Calu3 (cell line): ENCODE measurements at regions not wholly inside any gene's neighbourhood (a gene's known extent, or its start where the extent isn't known, plus 50 kb on each side); places are given as distances from the start of the nearest gene placed in this dataset.

Experiments
- BruUV-seq: library from RNA; stranded (reverse); fragments of 400-500 nt; replicated peaks from 2 replicates; lab custom pipeline; 2021; lab: Mats Ljungman, UMichigan
- CTCF ChIA-PET: fragments of 300-600 bp; sonication (Branson Sonifier 250); formaldehyde crosslinking; loops from one replicate; lab custom pipeline; 2022; ENCODE audit warnings: antibody characterized with exemption; lab: Charles Lee
- DNase-seq: peaks from one replicate; pipeline ENCODE4 v3.0.0; 2022
- H3K27ac Mint-ChIP-seq: one replicate; pipeline ENCODE4 v1.8.0; 2022; ENCODE audit warnings: mixed read lengths; ENCODE audit not compliant: unreplicated experiment
- H3K27me3 Mint-ChIP-seq: one replicate; pipeline ENCODE4 v1.8.0; 2022; ENCODE audit warnings: mixed read lengths; ENCODE audit not compliant: unreplicated experiment
- H3K36me3 Mint-ChIP-seq: one replicate; pipeline ENCODE4 v1.8.0; 2022; ENCODE audit warnings: mild to moderate bottlenecking, moderate library complexity, mixed read lengths; ENCODE audit not compliant: insufficient read depth, unreplicated experiment
- H3K4me1 Mint-ChIP-seq: one replicate; pipeline ENCODE4 v1.8.0; 2022; ENCODE audit warnings: mild to moderate bottlenecking, low read depth, mixed read lengths; ENCODE audit not compliant: unreplicated experiment
- H3K4me3 Mint-ChIP-seq: one replicate; pipeline ENCODE4 v1.8.0; 2022; ENCODE audit warnings: mild to moderate bottlenecking, low read depth, moderate library complexity, mixed read lengths; ENCODE audit not compliant: unreplicated experiment
- H3K9me3 Mint-ChIP-seq: one replicate; pipeline ENCODE4 v1.8.0; 2022; ENCODE audit warnings: low read depth, mixed read lengths; ENCODE audit not compliant: unreplicated experiment
- intact Hi-C: fragments of 100-400 bp; cut with micrococcal nuclease; formaldehyde crosslinking; loops from one replicate; pipeline ENCODE4 v1.10.0; 2022; ENCODE audit not compliant: unreplicated experiment
- TF ChIP-seq, protein P1 (sequence below): fragments of 200-600 bp; IDR thresholded peaks from one replicate; pipeline ENCODE4 v1.8.0; 2022; ENCODE audit warnings: antibody characterized with exemption; ENCODE audit not compliant: unreplicated experiment

DNA sequence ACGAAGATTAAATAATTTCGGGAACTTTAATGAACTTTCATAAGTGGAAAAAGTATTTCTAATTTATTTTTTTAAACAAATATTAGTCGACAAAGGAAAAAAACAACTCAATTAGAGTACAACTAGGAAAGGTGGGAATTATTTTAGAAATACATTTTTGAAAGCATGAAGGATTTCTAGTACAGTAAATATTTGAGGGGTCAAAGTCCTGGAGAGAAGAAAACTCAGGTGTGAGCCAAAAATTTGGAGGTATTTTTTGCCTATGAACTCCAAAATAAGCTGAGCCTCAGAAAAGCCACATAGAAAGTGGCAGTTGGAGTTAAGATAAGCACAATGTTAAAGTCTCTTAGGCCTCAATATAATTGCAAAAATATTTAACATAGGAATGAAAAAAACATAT lies 2017.3 kb downstream of the C4orf33 start:
- Mint-ChIP-seq H3K4me1 (no peaks in the 10 kb centered on the region), H3K9me3 (no peaks in the 10 kb centered on the region), H3K27me3 (no peaks in the 10 kb centered on the region), H3K36me3 (no peaks in the 10 kb centered on the region), H3K4me3 (no peak overlapping the region), H3K27ac (no peak overlapping the region)
- intact Hi-C loops: no loop called here
- CTCF ChIA-PET: no interaction called here
- no TSS peak for BruUV-seq
- TF ChIP-seq, protein P1, sequence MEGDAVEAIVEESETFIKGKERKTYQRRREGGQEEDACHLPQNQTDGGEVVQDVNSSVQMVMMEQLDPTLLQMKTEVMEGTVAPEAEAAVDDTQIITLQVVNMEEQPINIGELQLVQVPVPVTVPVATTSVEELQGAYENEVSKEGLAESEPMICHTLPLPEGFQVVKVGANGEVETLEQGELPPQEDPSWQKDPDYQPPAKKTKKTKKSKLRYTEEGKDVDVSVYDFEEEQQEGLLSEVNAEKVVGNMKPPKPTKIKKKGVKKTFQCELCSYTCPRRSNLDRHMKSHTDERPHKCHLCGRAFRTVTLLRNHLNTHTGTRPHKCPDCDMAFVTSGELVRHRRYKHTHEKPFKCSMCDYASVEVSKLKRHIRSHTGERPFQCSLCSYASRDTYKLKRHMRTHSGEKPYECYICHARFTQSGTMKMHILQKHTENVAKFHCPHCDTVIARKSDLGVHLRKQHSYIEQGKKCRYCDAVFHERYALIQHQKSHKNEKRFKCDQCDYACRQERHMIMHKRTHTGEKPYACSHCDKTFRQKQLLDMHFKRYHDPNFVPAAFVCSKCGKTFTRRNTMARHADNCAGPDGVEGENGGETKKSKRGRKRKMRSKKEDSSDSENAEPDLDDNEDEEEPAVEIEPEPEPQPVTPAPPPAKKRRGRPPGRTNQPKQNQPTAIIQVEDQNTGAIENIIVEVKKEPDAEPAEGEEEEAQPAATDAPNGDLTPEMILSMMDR: no peak
- no peak for DNase-seq

DNA sequence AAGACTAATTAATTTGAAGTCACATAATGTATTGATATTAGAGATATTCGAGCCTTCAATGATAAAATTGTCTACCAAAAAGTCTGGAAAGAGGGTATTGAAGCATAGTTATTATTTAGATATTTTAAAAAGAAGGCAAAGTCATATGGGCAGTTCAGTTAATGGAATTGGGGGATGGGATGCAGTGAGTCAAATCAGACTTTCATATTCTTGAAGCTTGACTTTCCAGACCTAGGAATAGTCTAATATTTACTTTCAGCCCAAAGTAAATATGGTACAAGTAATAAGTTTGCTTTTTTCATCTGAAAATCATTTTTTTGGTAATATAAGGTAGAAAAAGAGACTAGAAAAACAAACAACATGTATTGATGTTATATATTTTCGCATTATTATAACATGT lies 2017.8 kb downstream of the C4orf33 start:
- no peaks in the 10 kb centered on the region for H3K27me3 Mint-ChIP-seq
- TF ChIP-seq, protein P1: no peak
- CTCF ChIA-PET: no interaction called here
- H3K9me3 Mint-ChIP-seq: no peaks in the 10 kb centered on the region
- no peak overlapping the region for H3K4me3 Mint-ChIP-seq
- DNase-seq: no peak
- no peak overlapping the region for H3K27ac Mint-ChIP-seq
- intact Hi-C loops: no loop called here
- H3K36me3 Mint-ChIP-seq: no peaks in the 10 kb centered on the region
- no TSS peak for BruUV-seq
- H3K4me1 Mint-ChIP-seq: no peaks in the 10 kb centered on the region

DNA sequence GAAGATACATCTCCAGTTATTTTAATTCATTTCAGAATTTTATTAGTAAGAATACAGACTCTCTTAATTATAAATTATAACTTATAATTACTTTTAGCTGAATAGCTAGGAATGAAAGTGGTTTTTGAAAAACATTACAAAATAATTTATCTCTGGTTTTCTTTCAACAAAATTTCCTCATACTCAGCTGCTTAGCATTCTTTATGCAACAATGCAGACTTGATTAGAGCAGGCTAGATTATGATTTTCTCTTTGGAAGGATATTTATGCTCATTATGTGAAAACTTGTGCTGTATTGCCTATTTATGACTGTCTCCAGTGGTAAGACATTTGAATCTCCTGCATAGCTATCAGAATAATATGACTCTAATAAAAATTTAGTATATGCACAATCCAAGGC lies 2023.7 kb downstream of the C4orf33 start:
- intact Hi-C loops: no loop called here
- H3K9me3 Mint-ChIP-seq: no peaks in the 10 kb centered on the region
- H3K27me3 Mint-ChIP-seq: no peaks in the 10 kb centered on the region
- no peaks in the 10 kb centered on the region for H3K36me3 Mint-ChIP-seq
- no TSS peak for BruUV-seq
- no peaks in the 10 kb centered on the region for H3K4me1 Mint-ChIP-seq
- no peak for DNase-seq
- TF ChIP-seq, protein P1: no peak
- no peak overlapping the region for H3K27ac Mint-ChIP-seq
- no peak overlapping the region for H3K4me3 Mint-ChIP-seq
- CTCF ChIA-PET: no interaction called here

DNA sequence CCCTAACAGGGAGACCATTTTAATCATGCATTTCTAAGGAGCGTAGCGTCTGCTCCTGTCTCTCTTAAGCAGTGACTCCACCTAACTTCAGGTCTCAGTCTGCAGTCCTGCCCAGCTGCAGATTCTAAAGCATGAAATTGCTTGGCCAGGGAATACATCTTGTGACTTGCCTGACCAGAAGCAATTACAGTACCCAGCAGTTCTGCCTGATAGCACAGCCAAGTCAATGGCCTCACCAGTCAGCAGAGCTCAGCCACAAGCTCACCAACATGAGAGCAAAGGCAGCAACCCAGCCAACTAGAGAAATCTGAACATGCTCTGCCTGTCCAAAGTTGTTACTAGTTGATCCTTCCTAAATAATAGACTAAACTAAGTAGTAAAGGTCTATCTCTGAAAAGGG lies 2011.9 kb upstream of the PCDH10 start:
- intact Hi-C loops: no loop called here
- no peaks in the 10 kb centered on the region for H3K36me3 Mint-ChIP-seq
- no peaks in the 10 kb centered on the region for H3K27me3 Mint-ChIP-seq
- H3K9me3 Mint-ChIP-seq: peaks cover 2% of the 10 kb centered on the region
- no peak overlapping the region for H3K4me3 Mint-ChIP-seq
- H3K4me1 Mint-ChIP-seq: no peaks in the 10 kb centered on the region
- no peak overlapping the region for H3K27ac Mint-ChIP-seq
- no TSS peak for BruUV-seq
- TF ChIP-seq, protein P1: no peak
- no peak for DNase-seq
- CTCF ChIA-PET: interaction anchor here (0.6 kb wide), 1 partner anchor 251 kb away, joined by 3 read pairs; no protein-coding TSS in a partner anchor
